H1 (cell line): ENCODE measurements at regions not wholly inside any gene's neighbourhood (a gene's known extent, or its start where the extent isn't known, plus 50 kb on each side); places are given as distances from the start of the nearest gene placed in this dataset.

Source experiments
- CTCF ChIA-PET: fragments of 300-600 bp; sonication (Branson Sonifier 250); formaldehyde crosslinking; loops from one replicate; lab custom pipeline; 2021; ENCODE audit not compliant: partially characterized antibody; lab: Charles Lee
- POLR2A ChIA-PET: fragments of 300-600 bp; sonication (Branson Sonifier 250); formaldehyde crosslinking; loops from one replicate; lab custom pipeline; 2021; ENCODE audit warnings: inconsistent platforms; ENCODE audit not compliant: partially characterized antibody; lab: Charles Lee
- DNase-seq, 2 experiments: peaks; one replicate each; pipeline versions ENCODE4 v3.0.0 to v3.0.0-alpha.2; 2010 to 2022; ENCODE audit warnings: low spot score in 2 of 2, low read depth in 1 of 2, mixed read lengths in 1 of 2
- FAIRE-seq: peaks from 2 replicates; lab custom pipeline; 2011; peaks lifted over from hg19 to GRCh38; lab: Jason Lieb, UNC
- H2AFZ ChIP-seq: 2 replicates; pipeline ENCODE4 v1.8.1; 2012; ENCODE audit warnings: low read length, inconsistent platforms
- H2AK5ac ChIP-seq: 2 replicates; pipeline ENCODE4 v1.6.1; 2013; ENCODE audit warnings: low read depth, low read length
- H2BK120ac ChIP-seq: replicated peaks from 2 replicates; pipeline ENCODE3; 2013; ENCODE audit warnings: low read depth, low read length, inconsistent platforms
- H2BK12ac ChIP-seq: 2 replicates; pipeline ENCODE4 v1.6.1; 2013; ENCODE audit warnings: low read depth, low read length
- H2BK15ac ChIP-seq: 2 replicates; pipeline ENCODE4 v1.6.1; 2013; ENCODE audit warnings: low read length
- H2BK20ac ChIP-seq: 2 replicates; pipeline ENCODE4 v1.6.1; 2013; ENCODE audit warnings: low read length
- H2BK5ac ChIP-seq: 2 replicates; pipeline ENCODE4 v1.6.1; 2013; ENCODE audit warnings: low read depth, low read length
- H3K14ac ChIP-seq: 2 replicates; pipeline ENCODE4 v1.6.1; 2013; ENCODE audit warnings: inconsistent platforms; ENCODE audit not compliant: insufficient read length
- H3K18ac ChIP-seq: 2 replicates; pipeline ENCODE4 v1.6.1; 2013; ENCODE audit warnings: low read length; ENCODE audit errors: extremely low read depth
- H3K23ac ChIP-seq: 2 replicates; pipeline ENCODE4 v1.6.1; 2013; ENCODE audit warnings: inconsistent platforms; ENCODE audit not compliant: insufficient read length
- H3K23me2 ChIP-seq: 2 replicates; pipeline ENCODE4 v1.6.1; 2013; ENCODE audit warnings: low read depth, low read length
- H3K27ac ChIP-seq: 2 replicates; pipeline ENCODE4 v1.6.1; 2011; ENCODE audit warnings: low read depth, low read length, inconsistent platforms
- H3K27me3 ChIP-seq, 4 experiments: replicated peaks in 1 of 4; 1 replicate in 1 of 4; 2 replicates in 3 of 4; pipeline versions ENCODE4 v1.6.1 to v1.8.1; 2011 to 2013; ENCODE audit warnings: low read length in 3 of 4, mild to moderate bottlenecking in 3 of 4, inconsistent platforms in 2 of 4, mixed read lengths in 2 of 4, moderate library complexity in 1 of 4; ENCODE audit not compliant: control insufficient read depth in 3 of 4, insufficient read depth in 3 of 4; ENCODE audit errors: extremely low read depth in 1 of 4
- H3K36me3 ChIP-seq, 4 experiments: 2 replicates each; pipeline versions ENCODE4 v1.6.1 to v1.8.1; 2011 to 2013; ENCODE audit warnings: mild to moderate bottlenecking in 4 of 4, low read length in 3 of 4, moderate library complexity in 2 of 4, control low read depth in 1 of 4, inconsistent platforms in 1 of 4; ENCODE audit not compliant: insufficient read depth in 4 of 4, control insufficient read depth in 2 of 4
- H3K4ac ChIP-seq: replicated peaks from 2 replicates; pipeline ENCODE3; 2013; ENCODE audit warnings: low read length, low read depth, mixed read lengths, inconsistent platforms; ENCODE audit not compliant: insufficient read length
- H3K4me1 ChIP-seq, 4 experiments: replicated peaks in 1 of 4; 1 replicate in 1 of 4; 2 replicates in 3 of 4; pipeline versions ENCODE4 v1.6.1 to v1.8.1; 2011 to 2013; ENCODE audit warnings: low read length in 3 of 4, inconsistent platforms in 2 of 4, mixed read lengths in 1 of 4; ENCODE audit not compliant: insufficient read depth in 4 of 4, control insufficient read depth in 3 of 4
- H3K4me2 ChIP-seq, 2 experiments: 2 replicates each; pipeline versions ENCODE4 v1.6.1 to v1.8.1; 2011 to 2013; ENCODE audit warnings: low read depth in 2 of 2, low read length in 2 of 2, control low read depth in 1 of 2, inconsistent platforms in 1 of 2, mild to moderate bottlenecking in 1 of 2; ENCODE audit not compliant: insufficient read depth in 1 of 2
- H3K4me3 ChIP-seq, 4 experiments: fragments of 200-600, 300-600 bp in 1 of 4; sonication (generic), shearing (Covaris generic), sonication (Bioruptor Twin) in 1 of 4; 2 replicates each; pipeline versions ENCODE4 v1.5.1 to v1.8.1; 2011 to 2016; ENCODE audit warnings: low read length in 4 of 4, low read depth in 3 of 4, control low read depth in 2 of 4, inconsistent platforms in 2 of 4, mild to moderate bottlenecking in 2 of 4, mixed read lengths in 1 of 4, moderate library complexity in 1 of 4; ENCODE audit not compliant: insufficient read depth in 2 of 4; ENCODE audit errors: extremely low read depth in 1 of 4
- H3K56ac ChIP-seq: replicated peaks from 2 replicates; pipeline ENCODE3; 2013; ENCODE audit warnings: low read depth, mild to moderate bottlenecking, mixed read lengths, low read length, inconsistent platforms; ENCODE audit not compliant: insufficient read length
- H3K79me1 ChIP-seq: 2 replicates; pipeline ENCODE4 v1.6.1; 2013; ENCODE audit warnings: low read depth, low read length, control low read depth
- H3K79me2 ChIP-seq, 2 experiments: 2 replicates each; pipeline versions ENCODE4 v1.6.1 to v1.8.1; 2012 to 2013; ENCODE audit warnings: low read length in 2 of 2, mild to moderate bottlenecking in 2 of 2, inconsistent platforms in 1 of 2; ENCODE audit not compliant: insufficient read depth in 2 of 2, control insufficient read depth in 1 of 2
- H3K9ac ChIP-seq, 4 experiments: replicated peaks in 1 of 4; 1 replicate in 1 of 4; 2 replicates in 3 of 4; pipeline versions ENCODE4 v1.6.1 to v1.8.1; 2011 to 2013; ENCODE audit warnings: low read depth in 3 of 4, low read length in 3 of 4, control low read depth in 2 of 4, mild to moderate bottlenecking in 2 of 4, moderate library complexity in 2 of 4, inconsistent platforms in 1 of 4; ENCODE audit errors: extremely low read depth in 1 of 4
- H3K9me3 ChIP-seq, 2 experiments: 2 replicates each; pipeline versions ENCODE4 v1.6.1 to v1.8.1; 2012 to 2013; ENCODE audit warnings: mild to moderate bottlenecking in 2 of 2, moderate library complexity in 2 of 2, control low read depth in 1 of 2, inconsistent platforms in 1 of 2, low read depth in 1 of 2, low read length in 1 of 2, mixed read lengths in 1 of 2; ENCODE audit not compliant: insufficient read depth in 2 of 2
- H4K20me1 ChIP-seq, 2 experiments: replicated peaks in 1 of 2; 2 replicates each; pipeline versions ENCODE3 to v1.8.1; 2011 to 2013; ENCODE audit warnings: inconsistent platforms in 2 of 2, low read length in 2 of 2, mild to moderate bottlenecking in 1 of 2; ENCODE audit not compliant: insufficient read depth in 2 of 2, control insufficient read depth in 1 of 2
- H4K5ac ChIP-seq: 2 replicates; pipeline ENCODE4 v1.6.1; 2013; ENCODE audit warnings: low read length, low read depth, mixed read lengths, inconsistent platforms; ENCODE audit not compliant: insufficient read length
- H4K8ac ChIP-seq: 2 replicates; pipeline ENCODE4 v1.8.0; 2013; ENCODE audit warnings: mild to moderate bottlenecking, moderate library complexity, low read length, inconsistent platforms; ENCODE audit not compliant: insufficient read depth; ENCODE audit errors: extremely low read depth
- H4K91ac ChIP-seq: replicated peaks from 2 replicates; pipeline ENCODE3; 2013; ENCODE audit warnings: low read length, mixed read lengths, inconsistent platforms; ENCODE audit not compliant: insufficient read length
- GTF2F1 ChIP-seq: IDR thresholded peaks from 2 replicates; pipeline ENCODE4 v1.6.1; 2012; ENCODE audit warnings: low read depth, low read length, improper control_type of control experiment, borderline replicate concordance
- TAF7 ChIP-seq: optimal IDR thresholded peaks from 2 replicates; pipeline ENCODE3; 2011; ENCODE audit warnings: low read depth, mild to moderate bottlenecking, inconsistent platforms, low read length, moderate library complexity, borderline replicate concordance
- WGBS, 2 experiments: shearing (Covaris generic) in 1 of 2; methylation state at CpG; one replicate each; pipeline versions ENCODE4 v1.1.6 to v1.1.7; 2013 to 2015; ENCODE audit warnings: low lambda C conversion rate in 2 of 2, mixed read lengths in 2 of 2, inconsistent platforms in 1 of 2, low coverage in 1 of 2, missing lambda C conversion rate in 1 of 2; ENCODE audit not compliant: insufficient replicate concordance in 2 of 2, insufficient coverage in 1 of 2, insufficient read length in 1 of 2; ENCODE audit errors: extremely low coverage in 1 of 2, missing lambda C conversion rate in 1 of 2; 5-methylcytosine and 5-hydroxymethylcytosine counted together

DNA sequence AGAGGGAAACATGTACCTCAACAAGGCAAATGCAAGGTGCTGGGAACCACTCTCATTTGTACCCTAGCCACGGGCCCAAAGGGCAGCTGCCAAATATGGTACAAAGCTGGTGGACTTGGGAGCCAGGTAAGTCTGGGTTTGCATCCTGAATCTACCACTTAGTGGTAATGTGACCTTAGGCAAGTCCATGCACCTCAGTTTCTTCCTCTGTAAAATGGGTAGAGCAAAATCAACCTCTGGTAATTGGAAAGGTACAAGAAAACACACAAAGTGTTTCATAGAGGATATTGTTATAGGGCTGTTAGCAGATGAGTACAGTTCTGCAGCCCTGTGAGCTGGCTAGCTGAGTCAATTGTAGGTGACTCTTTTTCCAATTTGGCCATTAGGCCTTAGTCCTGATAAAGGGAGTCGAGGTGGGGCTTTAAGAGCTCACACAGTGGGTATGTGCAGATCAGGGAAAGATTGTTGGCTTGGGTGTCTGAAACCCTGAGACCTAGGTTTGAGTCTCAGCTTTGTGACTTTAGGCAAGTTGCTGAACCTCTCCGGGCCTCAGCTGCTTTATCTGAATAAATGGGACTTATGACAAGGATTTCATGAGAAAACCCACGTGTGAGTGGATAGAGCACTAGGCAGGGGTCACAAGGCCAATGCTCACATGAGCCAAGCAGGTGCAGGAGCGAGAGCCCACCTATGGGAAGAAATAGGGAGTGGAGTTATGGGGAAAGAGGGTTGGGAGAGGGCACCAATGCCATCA lies 121.3 kb upstream of the GDF10 start:
- H4K91ac ChIP-seq: no peak overlapping the region
- POLR2A ChIA-PET: interaction anchor here (1.5 kb wide), 1 partner anchor 9 kb away, joined by 3 read pairs; no protein-coding TSS in a partner anchor
- H4K5ac ChIP-seq: no peak overlapping the region
- no peak overlapping the region for H2BK5ac ChIP-seq
- no peaks in the 10 kb centered on the region for H3K79me1 ChIP-seq
- no peaks in the 10 kb centered on the region for H3K79me2 ChIP-seq
- no peaks in the 10 kb centered on the region for H3K23me2 ChIP-seq
- H2BK15ac ChIP-seq: no peak overlapping the region
- no peaks in the 10 kb centered on the region for H3K27me3 ChIP-seq
- H3K4me2 ChIP-seq: no peak overlapping the region
- no peaks in the 10 kb centered on the region for H4K20me1 ChIP-seq
- no peak overlapping the region for H2BK120ac ChIP-seq
- H3K9me3 ChIP-seq: no peaks in the 10 kb centered on the region
- H2AFZ ChIP-seq: no peak overlapping the region
- H3K9ac ChIP-seq: no peak overlapping the region
- CTCF ChIA-PET: interaction anchor here (1.1 to 1.5 kb wide), 2 partner anchors 110 to 130 kb away, joined by 3 to 5 read pairs; no protein-coding TSS in a partner anchor
- DNase-seq: no peak
- FAIRE-seq: no peak
- no peak overlapping the region for H2BK12ac ChIP-seq
- no peak overlapping the region for H3K23ac ChIP-seq
- H2AK5ac ChIP-seq: no peak overlapping the region
- H3K27ac ChIP-seq: no peak overlapping the region
- H2BK20ac ChIP-seq: no peak overlapping the region
- TF ChIP-seq TAF7 (no peak), GTF2F1 (no peak)
- 90% methylated on average over 5 of the region's 5 CpGs; no CpG with 5 or more reads in 1 of the 2 experiments for WGBS, 2 experiments
- H3K36me3 ChIP-seq: no peaks in the 10 kb centered on the region
- H3K4me3 ChIP-seq: no peak overlapping the region
- H3K4ac ChIP-seq: no peak overlapping the region
- peaks cover 0 to 2% (median 2%) of the 10 kb centered on the region in 4 experiments; a peak in 2 of 7 replicates for H3K4me1 ChIP-seq
- no peak overlapping the region for H3K56ac ChIP-seq
- H4K8ac ChIP-seq: no peak overlapping the region
- no peak overlapping the region for H3K14ac ChIP-seq
- H3K18ac ChIP-seq: no peak overlapping the region
